Loucy (cell line): ENCODE measurements at regions not wholly inside any gene's neighbourhood (a gene's known extent, or its start where the extent isn't known, plus 50 kb on each side); places are given as distances from the start of the nearest gene placed in this dataset.
"Not testable (repeated sequence)": the region's sequence is repeated elsewhere in the genome, so short reads cannot be mapped to it uniquely, and the experiment has no call there.

ENCODE experiments used
- H2AFZ ChIP-seq: fragments of 200-600 bp; sonication (generic); 2 replicates; pipeline ENCODE4 v1.6.0; 2016; ENCODE audit warnings: antibody characterized with exemption, mild to moderate bottlenecking, low read length, moderate library complexity
- H3F3A ChIP-seq: fragments of 200-600 bp; 2 replicates; pipeline ENCODE4 v1.6.0; 2016; ENCODE audit warnings: antibody characterized with exemption, low read depth, mild to moderate bottlenecking
- H3K27me3 ChIP-seq: fragments of 200-600 bp; sonication (generic); 2 replicates; pipeline ENCODE4 v1.6.1; 2014; ENCODE audit warnings: low read length, mild to moderate bottlenecking; ENCODE audit not compliant: insufficient read depth, poor library complexity, severe bottlenecking
- H3K36me3 ChIP-seq: fragments of 200-600 bp; sonication (generic); 2 replicates; pipeline ENCODE4 v1.6.1; 2016; ENCODE audit warnings: low read length; ENCODE audit not compliant: insufficient read depth
- H3K4me1 ChIP-seq: fragments of 200-600 bp; sonication (generic); 2 replicates; pipeline ENCODE4 v1.5.1; 2014; ENCODE audit warnings: low read length, mild to moderate bottlenecking; ENCODE audit not compliant: insufficient read depth, poor library complexity, severe bottlenecking
- H3K4me2 ChIP-seq: fragments of 200-600 bp; sonication (generic); 2 replicates; pipeline ENCODE4 v1.6.0; 2014; ENCODE audit warnings: antibody characterized with exemption, low read length, low read depth, mild to moderate bottlenecking; ENCODE audit not compliant: poor library complexity, severe bottlenecking
- H3K4me3 ChIP-seq: fragments of 200-600 bp; sonication (generic); 2 replicates; pipeline ENCODE4 v1.5.1; 2014; ENCODE audit warnings: low read length, mild to moderate bottlenecking, mixed read lengths; ENCODE audit not compliant: poor library complexity, severe bottlenecking
- H3K79me2 ChIP-seq: fragments of 200-600 bp; sonication (generic); 2 replicates; pipeline ENCODE4 v1.6.1; 2014; ENCODE audit warnings: low read length; ENCODE audit not compliant: insufficient read depth
- H3K9ac ChIP-seq: fragments of 200-600 bp; sonication (generic); 2 replicates; pipeline ENCODE4 v1.6.0; 2014; ENCODE audit warnings: mild to moderate bottlenecking, low read depth, low read length, moderate library complexity; ENCODE audit not compliant: poor library complexity, severe bottlenecking
- H3K9me2 ChIP-seq: fragments of 200-600 bp; sonication (generic); replicated peaks from 2 replicates; pipeline ENCODE4 v1.6.1; 2016; ENCODE audit warnings: low read depth, low read length, mixed read lengths
- H3K9me3 ChIP-seq: fragments of 200-600 bp; sonication (generic); 2 replicates; pipeline ENCODE4 v1.6.1; 2014; ENCODE audit warnings: mild to moderate bottlenecking, antibody characterized with exemption, low read length, low read depth; ENCODE audit not compliant: insufficient read depth
- H4K20me1 ChIP-seq: fragments of 200-600 bp; sonication (generic); 2 replicates; pipeline ENCODE4 v1.6.0; 2014; ENCODE audit warnings: antibody characterized with exemption, low read length, mild to moderate bottlenecking; ENCODE audit not compliant: insufficient read depth, poor library complexity, severe bottlenecking
- CTCF ChIP-seq: fragments of 200-600 bp; sonication (generic); conservative IDR thresholded peaks from 2 replicates; pipeline ENCODE4 v1.5.1; 2014; ENCODE audit warnings: mild to moderate bottlenecking, antibody characterized with exemption, low read length
- EZH2phosphoT487 ChIP-seq: fragments of 200-600 bp; IDR thresholded peaks from 2 replicates; pipeline ENCODE4 v1.6.1; 2018; ENCODE audit warnings: antibody characterized with exemption, mild to moderate bottlenecking, moderate library complexity, borderline replicate concordance

GRCh38 chr20:56735084-56735642, 106.1 kb downstream of the TFAP2C start:
- Histone ChIP-seq H3K4me2 (no peak overlapping the region), H3F3A (no peaks in the 10 kb centered on the region), H3K9ac (no peak overlapping the region)

GRCh38 chr20:56736285-56736857, 107.3 kb downstream of the TFAP2C start:
- no peaks in the 10 kb centered on the region for H4K20me1 ChIP-seq
- H3K27me3 ChIP-seq: no peaks in the 10 kb centered on the region
- H3K9me3 ChIP-seq: no peaks in the 10 kb centered on the region; the same call in 1 of the 2 replicates
- no peaks in the 10 kb centered on the region for H3F3A ChIP-seq
- TF ChIP-seq CTCF: no peak
- TF ChIP-seq EZH2phosphoT487: no peak
- H3K36me3 ChIP-seq: no peaks in the 10 kb centered on the region
- H3K4me2 ChIP-seq: no peak overlapping the region
- no peaks in the 10 kb centered on the region for H3K79me2 ChIP-seq
- no peak overlapping the region for H3K9ac ChIP-seq
- no peaks in the 10 kb centered on the region for H3K9me2 ChIP-seq
- H3K4me3 ChIP-seq: no peak overlapping the region
- no peaks in the 10 kb centered on the region for H3K4me1 ChIP-seq
- no peak overlapping the region for H2AFZ ChIP-seq

More at GRCh38 chr20:56735084-56735642, 106.1 kb downstream of the TFAP2C start:
- Histone ChIP-seq H3K4me1 (no peaks in the 10 kb centered on the region), H2AFZ (no peak overlapping the region), H3K9me3 (no peaks in the 10 kb centered on the region), H3K9me2 (no peaks in the 10 kb centered on the region), H3K36me3 (no peaks in the 10 kb centered on the region), H4K20me1 (no peaks in the 10 kb centered on the region), H3K79me2 (no peaks in the 10 kb centered on the region), H3K27me3 (no peaks in the 10 kb centered on the region), H3K4me3 (no peak overlapping the region)
- no peak for TF ChIP-seq EZH2phosphoT487
- no peak for TF ChIP-seq CTCF

- not testable (repeated sequence) for H3K9me3 ChIP-seq, H3K4me2 ChIP-seq, H3K4me1 ChIP-seq, H3K79me2 ChIP-seq, H3K4me3 ChIP-seq, H2AFZ ChIP-seq, H4K20me1 ChIP-seq, H3K36me3 ChIP-seq, H3K9ac ChIP-seq, H3F3A ChIP-seq, H3K9me2 ChIP-seq, H3K27me3 ChIP-seq
Observed at GRCh38 chr20:56744325-56744821, 115.3 kb downstream of the TFAP2C start.
